Muscle of leg (tissue), 3 donors: ENCODE measurements at regions not wholly inside any gene's neighbourhood (a gene's known extent, or its start where the extent isn't known, plus 50 kb on each side); places are given as distances from the start of the nearest gene placed in this dataset.
"Not testable (repeated sequence)": the region's sequence is repeated elsewhere in the genome, so short reads cannot be mapped to it uniquely, and the experiment has no call there.

ENCODE experiments used
- DNase-seq: peaks from one replicate; pipeline ENCODE4 v3.0.0; 2013
- H3K27ac ChIP-seq: one replicate; pipeline ENCODE4 v1.5.1; 2013; ENCODE audit warnings: mild to moderate bottlenecking, low read length, control low read depth
- H3K27me3 ChIP-seq: one replicate; pipeline ENCODE4 v1.6.1; 2013; ENCODE audit warnings: low read length; ENCODE audit not compliant: control insufficient read depth, insufficient read depth
- H3K36me3 ChIP-seq: one replicate; pipeline ENCODE4 v1.6.1; 2013; ENCODE audit warnings: low read length; ENCODE audit not compliant: control insufficient read depth, insufficient read depth
- H3K4me1 ChIP-seq: one replicate; pipeline ENCODE4 v1.6.1; 2013; ENCODE audit warnings: low read length; ENCODE audit not compliant: control insufficient read depth, insufficient read depth
- H3K4me3 ChIP-seq: one replicate; pipeline ENCODE4 v1.5.1; 2013; ENCODE audit warnings: low read length, control low read depth
- H3K9me3 ChIP-seq: replicated peaks from 2 replicates; pipeline ENCODE4 v1.6.1; 2013; ENCODE audit warnings: low read depth, low read length; ENCODE audit not compliant: control insufficient read depth
- WGBS: methylation state at CpG from one replicate; pipeline ENCODE4 v1.1.5; 2013; ENCODE audit warnings: missing lambda C conversion rate; ENCODE audit not compliant: insufficient coverage; 5-methylcytosine and 5-hydroxymethylcytosine counted together

- H3K4me1 ChIP-seq, H3K9me3 ChIP-seq, H3K27me3 ChIP-seq, H3K36me3 ChIP-seq, H3K4me3 ChIP-seq, H3K27ac ChIP-seq, DNase-seq: not testable (repeated sequence)
- no CpG with 5 or more reads among the region's 2 CpGs for WGBS
Measured at GRCh38 chr11:134496058-134496457, 84.0 kb upstream of the B3GAT1 start.

DNA sequence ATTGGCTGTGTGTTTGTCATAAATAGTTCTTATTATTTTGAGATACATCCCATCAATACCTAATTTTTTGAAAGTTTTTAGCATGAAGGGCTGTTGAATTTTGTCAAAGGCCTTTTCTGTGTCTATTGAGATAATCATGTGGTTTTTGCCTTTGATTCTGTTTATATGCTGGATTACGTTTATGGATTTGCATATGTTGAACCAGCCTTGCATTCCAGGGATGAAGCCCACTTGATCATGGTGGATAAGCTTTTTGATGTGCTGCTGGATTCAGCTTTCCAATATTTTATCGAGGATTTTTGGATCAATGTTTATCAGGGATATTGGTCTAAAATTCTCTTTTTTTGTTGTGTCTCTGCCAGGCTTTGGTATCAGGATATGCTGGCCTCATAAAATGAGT lies 82.4 kb upstream of the B3GAT1 start:
- not testable (repeated sequence) for H3K27me3 ChIP-seq, H3K9me3 ChIP-seq, H3K36me3 ChIP-seq, H3K4me3 ChIP-seq, H3K4me1 ChIP-seq, H3K27ac ChIP-seq, DNase-seq
- 83% methylated on average over 1 of the region's 2 CpGs for WGBS

DNA sequence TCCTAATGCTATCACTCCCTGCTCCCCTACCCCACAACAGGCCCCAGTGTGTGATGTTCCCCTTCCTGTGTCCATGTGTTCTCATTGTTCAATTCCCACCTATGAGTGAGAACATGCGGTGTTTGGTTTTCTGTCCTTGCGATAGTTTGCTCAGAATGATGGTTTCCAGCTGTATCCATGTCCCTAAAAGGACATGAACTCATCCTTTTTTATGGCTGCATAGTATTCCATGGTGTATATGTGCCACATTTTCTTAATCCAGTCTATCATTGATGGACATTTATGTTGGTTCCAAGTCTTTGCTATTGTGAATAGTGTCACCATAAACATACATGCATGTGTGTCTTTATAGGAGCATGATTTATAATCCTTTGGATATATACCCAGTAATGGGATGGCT lies 80.4 kb upstream of the B3GAT1 start:
- WGBS, result no CpG with 5 or more reads among the region's 2 CpGs
- H3K36me3 ChIP-seq, DNase-seq, H3K9me3 ChIP-seq, H3K27ac ChIP-seq, H3K4me3 ChIP-seq, H3K4me1 ChIP-seq, H3K27me3 ChIP-seq: not testable (repeated sequence)

DNA sequence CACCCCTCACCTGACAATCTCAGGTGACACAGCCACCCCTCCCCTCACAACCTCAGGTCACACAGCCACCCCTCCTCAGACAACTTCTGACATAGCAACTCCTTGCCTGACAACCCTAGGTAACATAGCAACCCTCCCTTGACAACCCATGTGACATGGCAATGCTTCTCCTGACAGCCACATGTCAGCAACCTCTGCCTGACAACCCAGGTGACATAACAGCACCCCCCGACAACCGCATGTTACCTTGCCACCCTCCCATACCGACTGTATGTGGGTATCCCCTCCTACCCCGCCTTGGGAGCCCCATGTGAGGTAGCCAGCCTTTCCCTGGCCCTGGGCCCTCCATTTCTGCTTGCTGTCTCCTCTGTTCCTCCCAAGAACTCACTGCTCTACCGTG lies 77.7 kb upstream of the B3GAT1 start:
- DNase-seq, result no peak
- H3K4me1 ChIP-seq, result no peaks in the 10 kb centered on the region

DNA sequence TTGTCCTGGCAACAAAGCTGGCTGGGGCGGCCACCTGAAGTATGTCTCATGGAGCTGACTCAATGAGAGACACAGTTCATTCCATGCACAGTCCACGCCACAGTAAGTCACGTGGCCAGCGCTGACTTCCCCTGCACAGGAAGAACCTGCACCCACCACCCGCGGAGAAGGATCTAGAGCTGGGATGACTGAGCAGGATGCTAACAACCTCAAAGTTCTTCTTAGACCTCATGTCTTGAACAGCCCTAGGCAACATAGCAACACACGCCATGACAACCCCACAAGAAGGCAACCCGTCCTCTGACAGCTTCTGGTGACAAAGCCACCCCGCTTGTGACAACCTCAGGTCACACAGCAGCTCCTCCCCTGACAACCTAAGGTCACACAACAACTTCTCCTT lies 76.9 kb upstream of the B3GAT1 start:
- Histone ChIP-seq H3K9me3 (no peaks in the 10 kb centered on the region), H3K36me3 (no peaks in the 10 kb centered on the region), H3K4me3 (no peak overlapping the region), H3K27ac (no peak overlapping the region), H3K4me1 (no peaks in the 10 kb centered on the region), H3K27me3 (no peaks in the 10 kb centered on the region)
- DNase-seq, result no peak
- 87% methylated on average over 9 of the region's 9 CpGs for WGBS

More for the DNA sequence above, 77.7 kb upstream of the B3GAT1 start:
- Histone ChIP-seq H3K36me3 (no peaks in the 10 kb centered on the region), H3K4me3 (no peak overlapping the region), H3K9me3 (no peaks in the 10 kb centered on the region), H3K27ac (no peak overlapping the region), H3K27me3 (no peaks in the 10 kb centered on the region)
- 71% methylated on average over 4 of the region's 5 CpGs for WGBS

- H3K4me3 ChIP-seq, result no peak overlapping the region
- H3K27me3 ChIP-seq, result no peaks in the 10 kb centered on the region
- H3K27ac ChIP-seq, result no peak overlapping the region
- no peak for DNase-seq
- H3K9me3 ChIP-seq, result no peaks in the 10 kb centered on the region
- no peaks in the 10 kb centered on the region for H3K36me3 ChIP-seq
- WGBS, result 61% methylated on average over 4 of the region's 4 CpGs
- no peaks in the 10 kb centered on the region for H3K4me1 ChIP-seq
Measured at GRCh38 chr11:134488512-134488911, 76.5 kb upstream of the B3GAT1 start.

DNA sequence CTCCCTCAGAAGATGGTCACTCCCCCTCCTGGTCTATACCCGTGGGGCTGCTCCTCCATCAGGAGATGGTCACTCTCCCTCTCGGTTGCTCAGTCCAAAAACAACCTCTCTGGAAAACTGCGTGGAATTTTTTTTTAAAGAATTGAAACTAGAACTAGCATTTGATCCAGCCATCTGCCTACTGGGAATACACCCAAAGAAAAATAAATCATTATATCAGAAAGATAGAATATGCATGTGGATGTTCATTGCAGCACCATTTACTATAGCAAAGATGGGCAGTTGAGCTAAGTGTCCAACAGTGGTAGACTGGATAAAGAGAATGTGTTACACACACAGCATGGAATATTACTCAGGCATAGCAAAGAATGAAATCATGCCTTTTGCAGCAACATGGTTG lies 75.7 kb upstream of the B3GAT1 start:
- H3K27me3 ChIP-seq, result no peaks in the 10 kb centered on the region
- no peaks in the 10 kb centered on the region for H3K4me1 ChIP-seq
- no peaks in the 10 kb centered on the region for H3K36me3 ChIP-seq
- no peak overlapping the region for H3K4me3 ChIP-seq
- no peaks in the 10 kb centered on the region for H3K9me3 ChIP-seq
- WGBS, result 83% methylated on average over 1 of the region's 3 CpGs
- DNase-seq, result no peak
- no peak overlapping the region for H3K27ac ChIP-seq

DNA sequence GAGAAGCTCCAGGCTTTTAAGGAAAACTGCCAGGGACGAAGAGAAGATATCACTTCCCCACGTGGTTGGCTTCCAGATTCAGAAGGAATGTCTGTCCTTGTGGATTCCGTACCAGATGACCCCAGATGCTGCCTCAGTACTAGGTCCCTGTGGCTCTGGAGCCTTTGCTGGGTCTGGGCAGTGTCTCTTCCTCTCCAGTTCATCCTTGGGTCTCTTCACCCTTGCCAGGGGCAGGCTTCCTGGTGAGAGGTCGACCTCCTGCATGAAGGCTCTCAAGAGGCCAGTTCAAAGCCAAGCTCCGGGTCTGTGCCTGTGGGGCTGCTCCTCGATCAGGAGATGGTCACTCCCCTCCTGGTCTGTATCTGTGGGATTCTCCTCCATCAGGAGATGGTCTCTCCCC lies 74.7 kb upstream of the B3GAT1 start:
- H3K4me3 ChIP-seq, result no peak overlapping the region
- 54% methylated on average over 5 of the region's 6 CpGs for WGBS
- no peaks in the 10 kb centered on the region for H3K4me1 ChIP-seq
- peaks cover 1% of the 10 kb centered on the region for H3K27me3 ChIP-seq
- H3K27ac ChIP-seq, result no peak overlapping the region
- no peak for DNase-seq
- H3K9me3 ChIP-seq, result no peaks in the 10 kb centered on the region
- no peaks in the 10 kb centered on the region for H3K36me3 ChIP-seq

DNA sequence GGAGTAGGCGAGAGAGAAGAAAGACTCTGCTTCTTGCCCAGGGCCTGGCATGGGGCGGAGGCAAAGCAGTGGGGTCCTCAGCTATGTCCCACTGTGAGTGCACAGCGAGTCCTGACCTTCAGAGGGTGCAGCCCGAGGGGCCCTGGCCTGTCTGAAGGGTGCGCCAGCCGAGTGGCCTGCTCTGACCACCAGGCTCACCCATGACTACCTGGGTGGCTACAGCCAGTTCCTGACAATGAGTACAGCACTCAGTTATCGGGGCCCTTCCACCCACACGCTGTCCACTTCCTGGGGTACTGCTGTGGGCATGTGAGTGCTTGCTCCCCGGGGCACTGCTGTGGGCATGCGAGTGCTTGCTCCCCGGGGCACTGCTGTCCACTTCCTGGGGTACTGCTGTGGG lies 74.1 kb upstream of the B3GAT1 start:
- Histone ChIP-seq H3K36me3 (no peaks in the 10 kb centered on the region), H3K9me3 (no peaks in the 10 kb centered on the region), H3K27ac (no peak overlapping the region), H3K27me3 (peaks cover 3% of the 10 kb centered on the region), H3K4me3 (no peak overlapping the region), H3K4me1 (no peaks in the 10 kb centered on the region)
- no peak for DNase-seq
- WGBS, result 86% methylated on average over 9 of the region's 11 CpGs

- Histone ChIP-seq H3K4me1 (no peaks in the 10 kb centered on the region), H3K4me3 (no peak overlapping the region), H3K27me3 (peaks cover 3% of the 10 kb centered on the region), H3K36me3 (no peaks in the 10 kb centered on the region), H3K9me3 (no peaks in the 10 kb centered on the region), H3K27ac (no peak overlapping the region)
- WGBS, result 77% methylated on average over 4 of the region's 5 CpGs
- DNase-seq, result no peak
Measured at GRCh38 chr11:134485316-134485715, 73.3 kb upstream of the B3GAT1 start.

GRCh38 chr11:134483857-134484256 lies 71.8 kb upstream of the B3GAT1 start:
- H3K36me3 ChIP-seq, result no peaks in the 10 kb centered on the region
- 70% methylated on average over 3 of the region's 4 CpGs for WGBS
- no peak overlapping the region for H3K4me3 ChIP-seq
- no peak overlapping the region for H3K27ac ChIP-seq
- H3K4me1 ChIP-seq, result no peaks in the 10 kb centered on the region
- H3K27me3 ChIP-seq, result peaks cover 3% of the 10 kb centered on the region
- DNase-seq, result no peak
- H3K9me3 ChIP-seq, result no peaks in the 10 kb centered on the region
